HL-60 (cell line): ENCODE measurements at regions not wholly inside any gene's neighbourhood (a gene's known extent, or its start where the extent isn't known, plus 50 kb on each side); places are given as distances from the start of the nearest gene placed in this dataset.
"Not testable (repeated sequence)": the region's sequence is repeated elsewhere in the genome, so short reads cannot be mapped to it uniquely, and the experiment has no call there.

Experiments
- DNase-seq, 2 experiments: peaks; one replicate each; pipeline ENCODE4 v3.0.0-alpha.2; 2010 to 2020; ENCODE audit warnings: low read depth in 1 of 2, low spot score in 1 of 2
- H3K27ac ChIP-seq: fragments of 250-450 bp; sonication (Bioruptor Pico); replicated peaks from 2 replicates; pipeline ENCODE4 v1.5.1; 2020; ENCODE audit warnings: mild to moderate bottlenecking, moderate library complexity
- H3K27me3 ChIP-seq: fragments of 250-450 bp; sonication (Bioruptor Pico); 2 replicates; pipeline ENCODE4 v1.5.1; 2021; ENCODE audit warnings: mild to moderate bottlenecking, moderate library complexity; ENCODE audit not compliant: insufficient read depth, poor library complexity, severe bottlenecking
- H3K4me3 ChIP-seq: replicated peaks from 2 replicates; pipeline ENCODE4 v1.5.1; 2011; ENCODE audit warnings: mild to moderate bottlenecking, control low read depth, low read length; ENCODE audit not compliant: insufficient read depth
- CTCF ChIP-seq: IDR thresholded peaks from one replicate; pipeline ENCODE4 v1.5.1; 2011; ENCODE audit warnings: low read length, control low read depth, inconsistent platforms; ENCODE audit not compliant: insufficient read depth
- GABPA ChIP-seq: IDR thresholded peaks from 2 replicates; pipeline ENCODE4 v1.6.1; 2012; ENCODE audit warnings: low read depth
- POLR2AphosphoS5 ChIP-seq: IDR thresholded peaks from 2 replicates; pipeline ENCODE4 v1.6.1; 2012; ENCODE audit warnings: low read depth
- REST ChIP-seq: IDR thresholded peaks from 2 replicates; pipeline ENCODE4 v1.6.1; 2012; ENCODE audit warnings: low read depth; ENCODE audit not compliant: insufficient replicate concordance
- SPI1 ChIP-seq: IDR thresholded peaks from 2 replicates; pipeline ENCODE4 v1.6.1; 2012; ENCODE audit warnings: low read depth, mild to moderate bottlenecking, borderline replicate concordance

- Histone ChIP-seq H3K27me3 (no peaks in the 10 kb centered on the region), H3K27ac (no peak overlapping the region), H3K4me3 (no peak overlapping the region)
- no peak for DNase-seq
- TF ChIP-seq SPI1 (no peak), GABPA (no peak), REST (no peak), CTCF (no peak), POLR2AphosphoS5 (no peak)
Observed at GRCh38 chr3:15905041-15905440, 107.3 kb upstream of the ANKRD28 start.

- H3K27me3 ChIP-seq, H3K4me3 ChIP-seq, DNase-seq, H3K27ac ChIP-seq: not testable (repeated sequence)
Observed at GRCh38 chr3:15907403-15907802, 109.6 kb upstream of the ANKRD28 start.

GRCh38 chr3:15918988-15919387 is 121.2 kb upstream of the ANKRD28 start:
- TF ChIP-seq REST (peak; percentile 72), CTCF (no peak), POLR2AphosphoS5 (no peak), SPI1 (no peak), GABPA (no peak)
- H3K4me3 ChIP-seq, result no peak overlapping the region

GRCh38 chr3:15919971-15920370 is 122.2 kb upstream of the ANKRD28 start:
- H3K27ac ChIP-seq, result no peak overlapping the region
- DNase-seq, result no peak
- no peak overlapping the region for H3K4me3 ChIP-seq
- no peaks in the 10 kb centered on the region for H3K27me3 ChIP-seq
- TF ChIP-seq POLR2AphosphoS5 (no peak), GABPA (no peak), SPI1 (no peak), REST (no peak), CTCF (no peak)

More at GRCh38 chr3:15918988-15919387, 121.2 kb upstream of the ANKRD28 start:
- Histone ChIP-seq H3K27ac (no peak overlapping the region), H3K27me3 (no peaks in the 10 kb centered on the region)
- no peak for DNase-seq
